Stimulated activated naive CD4-positive, alpha-beta T cell (primary cell): ENCODE measurements at regions not wholly inside any gene's neighbourhood (a gene's known extent, or its start where the extent isn't known, plus 50 kb on each side); places are given as distances from the start of the nearest gene placed in this dataset.

Source experiments
- DNase-seq, 6 experiments: peaks; one replicate each; lab custom pipeline; 2025; lab: John Stamatoyannopoulos, UW

DNA sequence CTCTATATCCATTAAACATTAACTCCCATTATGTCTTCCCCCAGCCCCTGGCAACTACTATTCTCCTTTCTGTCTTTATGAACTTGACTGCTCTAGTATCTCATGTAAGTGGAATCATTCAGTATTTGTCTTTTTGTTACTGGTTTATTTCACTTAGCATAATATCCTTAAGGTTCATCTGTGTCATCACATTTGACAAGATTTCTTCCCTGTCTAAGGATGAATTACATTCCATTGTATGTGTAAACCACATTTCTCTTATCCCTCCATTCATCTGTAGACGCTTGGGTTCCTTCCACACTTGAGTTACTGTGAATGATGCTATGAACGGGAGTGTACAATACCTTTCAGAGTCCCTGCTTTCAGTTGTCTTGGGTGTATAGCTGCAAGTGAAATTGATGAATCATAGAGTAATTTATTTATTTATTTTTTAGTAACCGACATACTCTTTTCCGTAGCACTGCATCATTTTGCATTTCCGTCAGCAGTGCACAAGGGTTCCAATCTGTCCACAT lies 399.7 kb upstream of the RBFOX1 start:
- no peak for DNase-seq

DNA sequence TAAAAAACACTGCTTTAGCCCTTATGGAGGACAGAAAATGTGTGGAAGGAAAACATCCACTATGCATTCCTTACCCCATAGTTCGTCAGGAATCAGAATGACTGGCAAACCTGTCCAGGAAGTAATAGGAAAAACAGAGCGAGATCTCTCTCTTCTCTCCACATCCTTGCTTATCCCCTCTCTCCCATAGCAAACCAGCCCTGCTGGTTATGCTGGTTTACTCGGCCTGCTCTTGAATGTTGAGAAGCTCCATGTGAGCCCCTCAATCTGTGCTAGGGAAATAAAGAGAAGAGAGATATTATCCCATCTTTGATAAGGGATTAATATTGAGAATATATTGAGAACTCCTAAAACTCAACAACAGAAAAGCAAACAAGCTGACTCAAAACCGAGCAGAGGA lies 402.8 kb upstream of the RBFOX1 start:
- DNase-seq = no peak

DNA sequence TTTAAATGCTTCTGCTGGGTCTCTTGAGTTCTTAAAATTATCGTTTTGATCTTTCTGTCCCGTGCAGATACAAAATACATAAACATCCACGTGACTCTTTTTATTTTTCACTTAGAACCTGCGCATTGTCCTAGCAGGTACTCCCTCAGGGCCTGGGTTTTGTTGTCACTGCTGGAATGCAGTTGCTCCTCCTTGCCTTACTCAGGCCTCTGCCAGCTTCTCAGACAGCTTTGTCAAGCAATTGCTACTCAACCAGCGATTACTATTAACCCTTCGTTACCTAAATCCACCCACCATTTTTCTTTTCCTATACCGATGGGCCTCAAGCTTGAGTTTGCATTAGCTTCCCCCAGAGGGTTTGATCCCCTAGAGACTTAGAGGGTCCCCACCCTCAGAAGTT lies 405.9 kb upstream of the RBFOX1 start:
- DNase-seq = no peak

DNA sequence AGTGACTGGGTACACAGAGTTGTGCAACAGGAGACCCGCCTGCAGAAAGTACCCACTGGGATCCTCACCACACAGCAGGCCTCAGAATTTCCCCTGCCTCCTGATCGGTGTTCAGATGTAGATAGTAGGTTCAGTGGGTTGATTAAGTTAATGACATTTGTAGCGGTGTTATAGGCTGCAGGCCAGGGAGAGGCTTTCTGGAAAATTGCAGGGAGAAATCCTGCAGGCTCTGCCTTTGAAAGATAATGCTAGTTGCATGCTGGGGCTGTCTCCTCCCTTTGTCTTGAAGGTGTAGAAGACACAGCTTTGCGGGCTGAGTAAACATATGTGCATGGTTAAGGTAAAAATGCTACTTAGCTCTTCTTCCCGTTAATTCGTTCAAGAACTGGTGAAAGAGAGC lies 406.3 kb upstream of the RBFOX1 start:
- no peak for DNase-seq

DNA sequence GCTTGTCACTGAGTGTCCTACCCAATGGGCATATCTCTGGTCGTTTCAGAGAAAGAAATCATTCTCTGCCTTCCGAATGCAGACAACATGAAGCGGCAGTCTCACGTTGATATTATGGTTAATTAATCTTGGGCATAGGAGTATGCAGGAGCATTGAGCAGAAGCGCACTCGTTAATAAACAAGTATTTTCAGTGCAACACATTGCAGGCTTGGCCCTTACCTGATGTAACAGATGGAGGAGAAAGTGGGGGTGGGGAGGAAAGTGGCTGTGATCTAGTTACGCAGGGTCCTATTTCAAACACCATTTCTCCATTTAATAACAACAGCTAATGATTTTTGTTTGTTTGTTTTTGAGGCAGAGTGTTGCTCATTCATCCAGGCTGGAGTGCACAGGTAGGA lies 414.0 kb upstream of the RBFOX1 start:
- no peak for DNase-seq

DNA sequence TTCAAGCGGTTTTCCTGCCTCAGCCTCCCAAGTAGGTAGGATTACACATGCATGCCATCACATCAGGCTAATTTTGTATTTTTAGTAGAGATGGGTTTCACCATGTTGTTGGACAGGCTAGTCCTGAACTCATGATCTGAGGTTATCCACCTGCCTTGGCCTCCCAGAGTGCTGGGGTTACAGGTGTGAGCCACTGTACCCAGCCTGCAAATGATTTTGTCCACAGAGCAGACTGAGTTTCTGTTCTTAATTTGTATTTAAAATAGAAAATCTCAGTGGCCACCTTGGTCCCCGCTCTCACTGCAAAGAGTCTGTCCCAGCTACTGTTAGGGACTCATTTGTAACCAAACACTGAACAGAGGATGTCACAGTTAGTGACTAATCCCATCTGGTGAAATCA lies 415.7 kb upstream of the RBFOX1 start:
- DNase-seq = no peak

DNA sequence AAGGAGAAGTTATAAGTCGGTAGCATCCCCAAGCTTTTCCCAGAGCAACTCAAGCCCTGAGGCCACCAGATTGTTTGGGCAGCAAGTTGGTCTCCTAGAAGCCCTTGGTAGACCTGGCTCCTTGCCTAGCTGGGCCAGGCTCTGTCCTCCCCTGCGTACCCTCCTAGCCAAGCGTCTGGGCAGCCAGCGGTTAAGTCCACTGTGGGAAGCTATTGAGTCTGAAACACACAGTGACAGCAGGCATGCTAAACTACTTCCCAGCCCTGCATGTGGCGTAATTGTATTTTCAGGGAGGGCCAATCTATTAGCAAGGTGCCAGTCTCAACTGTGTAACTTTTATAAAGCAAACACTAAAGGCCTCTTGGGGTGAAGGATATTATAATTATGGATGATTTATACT lies 419.1 kb upstream of the RBFOX1 start:
- no peak for DNase-seq

DNA sequence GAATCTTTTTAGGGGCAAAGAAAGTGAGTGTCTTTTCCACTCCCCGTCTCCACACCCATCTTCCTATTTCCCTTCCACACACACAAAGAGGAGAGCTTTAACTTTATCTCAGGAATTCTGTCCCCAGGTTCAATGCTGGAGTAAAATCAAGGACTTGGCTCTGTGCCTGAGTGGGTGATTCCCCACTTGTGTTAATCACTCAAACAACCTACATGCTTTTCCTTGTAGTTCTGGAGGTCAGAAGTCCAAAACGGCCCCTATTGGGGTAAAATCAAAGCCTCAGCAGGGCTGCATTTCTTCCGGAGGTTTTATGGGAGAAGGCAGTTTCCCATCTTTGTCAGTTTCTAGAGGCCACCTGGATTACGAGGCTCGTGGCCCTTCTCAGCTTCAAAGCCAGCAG lies 422.3 kb upstream of the RBFOX1 start:
- no peak for DNase-seq

DNA sequence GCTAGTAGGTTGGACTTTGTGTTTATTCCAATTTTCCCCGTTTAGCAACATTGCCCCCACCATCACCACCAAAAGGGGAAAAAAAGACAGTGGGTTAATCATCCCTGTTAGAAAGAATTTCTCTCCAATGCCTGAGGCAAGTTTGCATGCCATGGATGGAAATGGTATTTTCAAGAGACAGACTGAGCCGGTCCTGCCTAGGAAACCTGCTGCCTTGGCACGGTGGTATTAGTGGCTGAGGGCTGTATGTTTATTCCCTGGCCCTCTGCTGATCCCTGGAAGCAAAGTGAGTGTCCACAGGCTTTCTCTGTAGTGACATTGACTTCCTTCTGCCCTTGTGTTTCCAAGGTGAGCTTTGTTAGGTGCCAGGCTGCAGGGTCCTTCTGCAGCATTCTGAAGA lies 427.0 kb upstream of the RBFOX1 start:
- DNase-seq = no peak

DNA sequence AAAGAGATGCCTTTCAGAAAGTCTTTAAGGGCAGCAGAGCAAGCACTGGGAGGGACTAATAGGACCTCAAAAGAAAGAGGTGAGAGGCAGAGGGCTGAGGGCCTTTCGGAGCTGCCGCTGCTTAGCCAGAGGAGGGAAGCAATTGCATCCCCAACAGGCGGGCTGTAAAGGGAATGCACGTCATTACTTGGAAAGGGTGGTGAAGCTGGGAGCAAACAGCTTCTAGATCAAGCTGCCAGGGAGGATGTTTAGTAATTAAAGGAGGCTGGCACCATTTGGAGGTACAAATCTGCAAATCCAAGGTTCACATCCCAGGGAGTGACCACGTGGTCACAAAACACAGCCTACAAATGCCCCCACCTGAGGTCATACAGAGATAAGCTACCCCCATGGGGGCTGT lies 429.0 kb upstream of the RBFOX1 start:
- DNase-seq = no peak

DNA sequence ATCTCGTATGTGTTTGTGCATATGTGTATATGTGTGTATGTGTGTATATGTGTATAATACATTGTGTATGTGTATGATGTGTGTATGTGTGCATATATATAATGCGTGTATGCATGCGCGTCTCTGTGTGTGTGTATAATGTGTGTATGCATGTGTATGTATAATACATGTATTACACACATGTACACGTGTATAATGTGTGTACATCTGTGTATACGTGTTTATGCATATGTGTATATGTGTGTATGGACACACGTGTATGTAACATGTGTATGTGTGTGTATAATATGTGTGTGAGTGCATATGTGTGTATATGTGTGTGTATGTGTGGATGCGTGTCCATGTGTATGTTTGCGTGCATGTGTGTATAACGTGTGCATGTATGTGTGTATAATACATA lies 433.7 kb upstream of the RBFOX1 start:
- DNase-seq = no peak

DNA sequence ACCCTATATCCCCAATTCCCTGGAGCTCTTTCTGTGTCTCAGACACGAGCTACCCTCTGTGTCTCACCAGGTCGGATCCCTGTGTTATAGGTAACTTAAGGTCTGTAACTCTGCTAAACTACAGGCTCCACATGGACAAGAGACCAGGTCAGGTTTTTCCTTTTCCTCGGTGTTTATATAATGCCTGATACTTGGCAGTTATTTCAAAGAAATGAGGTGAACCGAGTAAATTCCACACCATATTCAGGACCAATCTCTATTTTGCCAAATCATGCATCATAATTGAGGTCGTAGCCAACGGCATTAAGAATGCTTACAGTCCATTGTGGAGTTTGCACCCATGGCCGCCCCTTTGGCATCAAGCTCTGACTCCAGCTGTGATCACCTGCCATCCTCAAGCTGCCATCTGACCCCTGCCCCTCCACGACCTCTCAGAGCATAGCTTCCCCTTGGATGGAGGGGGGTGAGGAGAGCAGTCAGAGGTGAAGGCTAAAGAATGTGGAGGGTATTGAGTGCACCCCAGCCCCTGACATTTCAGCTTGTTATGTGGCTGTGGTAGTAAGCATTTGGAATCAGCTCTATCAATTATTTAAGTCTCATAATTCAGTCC lies 434.7 kb upstream of the RBFOX1 start:
- DNase-seq = no peak

DNA sequence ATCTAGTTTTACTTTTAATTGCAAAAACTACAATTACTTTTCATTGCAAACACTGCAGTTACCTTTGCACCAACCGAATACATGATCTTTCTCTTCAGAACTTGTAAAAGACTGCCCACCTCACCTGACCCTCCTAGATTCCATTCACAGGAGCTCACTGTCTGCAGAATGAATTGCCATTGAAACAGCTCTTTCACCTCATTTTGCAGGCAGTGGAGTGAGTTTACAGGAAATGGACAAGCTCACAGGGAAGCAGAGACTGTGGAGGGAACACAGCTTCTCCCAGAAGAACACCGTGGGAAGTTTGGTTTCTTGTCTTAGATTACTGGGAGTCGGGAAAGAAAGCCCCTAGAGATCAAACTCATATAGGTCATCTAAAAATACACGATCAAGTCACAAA lies 439.7 kb upstream of the RBFOX1 start:
- no peak for DNase-seq

DNA sequence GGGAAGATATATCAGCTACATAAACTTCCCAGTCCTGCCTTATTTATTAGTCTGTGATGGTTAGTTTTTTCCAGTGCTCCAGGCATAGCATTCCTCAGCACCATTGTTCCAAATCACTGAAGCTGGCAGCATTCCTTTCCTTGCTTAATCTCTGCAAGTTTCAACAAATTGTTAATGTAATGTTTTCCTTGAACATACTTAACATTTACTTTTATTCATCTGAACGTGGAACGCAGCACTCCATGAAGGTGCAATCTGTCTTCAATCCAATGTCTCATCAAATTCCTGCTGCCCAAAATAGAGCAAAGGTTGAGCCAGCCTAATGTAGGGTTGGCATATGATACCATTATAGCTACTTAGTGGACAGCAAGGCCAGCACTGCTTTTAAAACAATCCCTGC lies 441.1 kb upstream of the RBFOX1 start:
- DNase-seq = no peak

DNA sequence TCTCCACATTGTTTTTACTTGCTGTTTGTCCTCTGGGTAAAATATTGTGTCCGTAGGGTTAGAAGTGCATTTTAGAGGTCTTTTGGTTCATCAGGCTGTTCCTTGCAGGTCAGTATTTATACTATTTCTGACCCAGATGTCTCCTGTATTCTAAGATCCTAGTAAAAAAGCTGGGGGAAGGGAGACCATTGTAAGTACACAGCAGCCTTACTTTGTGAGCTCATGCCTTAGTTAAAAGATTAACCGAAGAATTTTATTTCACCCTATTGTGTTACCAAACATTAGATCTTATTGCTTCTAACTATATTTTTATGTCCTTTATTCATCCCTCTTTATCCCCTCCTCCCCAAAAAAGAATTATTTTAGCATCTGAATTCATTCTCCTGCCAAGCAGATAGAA lies 444.1 kb upstream of the RBFOX1 start:
- no peak for DNase-seq

DNA sequence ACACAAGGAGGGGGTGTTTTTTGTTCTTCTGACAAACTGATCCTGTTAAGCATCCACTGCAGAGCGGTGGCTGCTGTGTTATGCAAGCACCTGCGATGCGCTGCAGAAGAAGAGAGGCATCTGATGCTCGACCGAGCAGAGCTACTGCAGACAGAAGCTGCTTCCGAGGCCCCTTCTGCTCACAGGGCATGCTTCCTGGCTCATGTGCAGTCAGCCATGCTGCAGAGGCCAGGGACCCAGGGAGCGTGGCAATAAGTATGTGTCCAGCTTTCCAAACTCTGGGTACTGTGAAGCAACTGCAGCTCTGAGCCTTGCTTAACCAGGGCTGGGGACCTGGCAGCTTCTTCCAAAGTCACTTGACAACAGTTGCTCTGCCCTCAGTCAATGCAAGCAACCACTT lies 448.6 kb upstream of the RBFOX1 start:
- no peak for DNase-seq

DNA sequence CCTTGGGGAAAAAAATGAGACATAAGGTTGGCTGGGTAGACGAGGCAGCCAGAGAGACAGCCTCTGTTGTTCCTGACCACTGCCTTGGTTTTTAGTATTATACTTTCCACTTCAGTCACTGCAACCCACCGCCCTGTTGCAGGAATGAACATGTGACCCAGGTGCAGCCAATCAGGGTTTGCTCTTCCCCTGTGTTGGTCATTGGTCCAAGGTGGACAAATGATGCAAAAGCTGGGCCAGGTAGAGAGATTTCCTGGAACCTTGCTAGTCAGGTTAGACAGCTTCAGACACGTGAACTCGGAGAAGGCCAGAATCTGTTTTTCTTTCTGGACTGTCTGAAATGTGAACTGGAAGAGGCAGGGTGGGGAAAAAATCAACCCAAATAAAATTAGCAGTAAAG lies 452.4 kb upstream of the RBFOX1 start:
- no peak for DNase-seq

DNA sequence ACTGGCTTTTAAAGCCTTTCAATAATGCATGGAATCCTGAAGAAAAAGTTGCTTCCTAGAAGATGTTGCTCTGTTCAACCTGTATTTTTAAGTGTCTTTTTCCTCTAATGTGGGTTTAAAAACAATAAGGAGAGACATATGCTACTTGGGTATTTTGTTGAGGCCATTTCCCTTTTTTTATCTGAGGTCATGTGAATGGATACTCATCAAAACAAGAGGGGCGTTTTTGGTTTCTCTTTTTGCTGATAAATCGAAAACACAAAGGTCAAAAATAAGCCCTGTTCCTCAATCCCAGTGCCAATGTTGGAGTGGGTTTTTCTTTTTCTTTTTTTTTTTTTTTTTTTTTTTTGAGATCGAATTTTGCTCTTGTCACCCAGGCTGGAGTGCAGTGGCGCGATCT lies 468.0 kb upstream of the RBFOX1 start:
- DNase-seq = no peak

DNA sequence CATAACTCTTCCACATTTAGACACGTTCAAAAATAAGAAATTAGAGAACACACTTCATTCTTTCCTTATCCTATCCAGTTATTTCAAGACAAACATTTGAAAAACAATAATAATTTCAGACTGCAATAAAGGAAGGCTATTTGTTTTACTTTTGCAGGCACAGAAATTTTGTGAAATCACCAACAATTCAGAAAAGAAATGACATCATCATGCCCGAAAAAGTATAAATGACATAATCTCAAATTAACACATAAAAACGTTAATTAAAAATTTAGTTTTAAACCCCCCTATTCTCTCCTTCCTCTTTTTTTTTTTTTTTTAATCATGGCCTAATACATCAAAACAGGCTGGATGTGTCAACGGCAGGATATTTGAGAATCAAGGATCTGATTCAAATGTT lies 468.4 kb upstream of the RBFOX1 start:
- DNase-seq = no peak

DNA sequence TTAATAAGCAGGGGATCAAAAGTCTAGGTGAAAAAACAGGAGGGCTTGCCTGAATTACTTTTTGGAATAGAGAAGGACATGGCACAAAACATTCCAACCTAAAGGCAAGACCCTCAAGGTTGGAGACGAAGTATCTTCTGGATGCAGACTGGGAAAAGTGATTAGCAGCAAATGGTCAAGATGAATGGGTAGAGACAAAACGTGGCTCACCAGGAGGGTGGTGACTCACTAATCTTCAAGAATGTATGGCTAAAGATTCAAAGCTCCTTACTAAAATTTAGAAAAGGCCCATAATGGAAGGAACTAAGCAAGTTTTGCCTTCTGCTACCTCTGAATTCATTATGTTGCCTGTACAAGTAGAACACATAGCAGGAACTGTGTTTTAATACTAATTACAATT lies 469.5 kb upstream of the RBFOX1 start:
- no peak for DNase-seq

DNA sequence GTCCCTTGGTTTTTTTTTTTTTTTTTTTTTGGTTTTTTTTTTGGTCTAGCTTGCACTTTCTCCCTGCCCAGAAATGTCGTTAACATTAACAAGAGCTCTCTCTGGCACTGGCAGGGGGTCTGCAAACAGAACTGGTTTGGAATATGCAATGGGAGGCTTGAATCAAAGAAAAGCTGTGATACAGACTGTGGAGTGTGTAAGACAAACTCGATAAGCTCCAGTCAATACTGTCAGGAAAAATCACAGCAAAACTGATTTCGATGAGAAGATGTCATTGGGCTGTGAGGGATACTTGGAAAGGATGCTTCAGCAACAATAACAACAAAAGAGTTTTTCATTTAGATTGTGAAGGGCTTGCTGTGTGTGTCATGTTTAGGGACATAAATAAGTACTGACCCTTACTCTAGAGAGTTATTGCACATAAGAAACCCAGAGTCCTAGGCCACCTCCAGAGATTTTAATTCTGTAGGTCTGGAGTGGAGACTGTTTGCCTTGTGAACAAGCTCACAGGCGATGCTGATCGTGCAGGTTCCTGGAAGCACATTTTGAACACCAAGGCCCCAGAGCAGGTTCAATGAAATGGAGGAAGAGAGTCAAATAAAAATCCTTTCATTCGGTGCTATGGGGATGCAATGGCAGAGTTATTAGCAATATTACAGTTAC lies 470.7 kb upstream of the RBFOX1 start:
- no peak for DNase-seq

DNA sequence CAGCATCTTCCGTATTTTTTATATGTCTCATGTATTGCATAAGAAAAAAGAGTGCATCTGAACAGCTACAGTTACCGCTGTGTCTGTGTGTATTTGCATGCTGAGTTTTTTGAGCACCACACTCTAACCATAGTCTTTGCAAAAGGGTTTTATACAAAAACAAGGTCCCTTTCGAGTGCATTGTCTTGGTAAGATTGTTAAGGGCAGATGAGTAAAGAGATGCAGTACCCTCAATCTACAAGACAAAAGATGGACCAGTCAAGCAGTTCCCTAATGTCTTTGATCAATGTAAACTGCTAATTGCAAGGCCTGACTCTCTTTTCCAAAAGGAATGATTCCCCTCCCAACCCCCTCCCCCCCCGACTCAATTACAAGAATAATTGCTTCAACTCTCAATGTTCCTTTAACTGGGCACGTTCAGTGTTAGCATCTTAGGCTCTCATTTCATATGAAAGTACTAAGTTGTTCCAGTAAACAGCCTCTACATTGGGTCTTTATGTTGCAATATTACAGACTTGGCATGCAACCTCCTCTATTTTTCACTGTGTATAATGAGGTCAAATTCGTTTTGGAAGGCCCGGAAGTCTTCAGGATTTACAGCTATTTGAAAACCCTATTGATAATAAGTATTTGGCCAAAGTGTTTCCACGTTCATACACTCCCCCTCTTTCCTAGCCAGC lies 471.4 kb upstream of the RBFOX1 start:
- DNase-seq = no peak

DNA sequence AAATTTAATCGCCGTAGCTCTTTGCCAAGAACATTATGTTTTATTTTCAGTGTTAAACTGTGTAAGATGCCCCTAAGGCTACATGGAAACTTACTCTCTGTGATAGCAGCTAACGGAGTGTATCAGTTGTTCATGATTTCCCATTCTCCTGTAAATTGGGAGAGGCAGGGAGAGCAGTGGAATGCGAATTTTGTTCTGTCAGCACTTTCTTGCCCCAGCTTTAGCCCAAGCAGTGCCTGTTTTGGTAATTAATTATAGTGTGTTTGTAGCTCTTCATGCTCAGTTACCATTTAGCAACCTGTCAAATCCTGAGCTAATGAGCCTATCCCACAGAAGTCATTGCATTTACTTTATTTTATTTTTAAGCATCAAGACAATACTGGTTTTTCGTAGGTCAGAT lies 475.1 kb upstream of the RBFOX1 start:
- no peak for DNase-seq

DNA sequence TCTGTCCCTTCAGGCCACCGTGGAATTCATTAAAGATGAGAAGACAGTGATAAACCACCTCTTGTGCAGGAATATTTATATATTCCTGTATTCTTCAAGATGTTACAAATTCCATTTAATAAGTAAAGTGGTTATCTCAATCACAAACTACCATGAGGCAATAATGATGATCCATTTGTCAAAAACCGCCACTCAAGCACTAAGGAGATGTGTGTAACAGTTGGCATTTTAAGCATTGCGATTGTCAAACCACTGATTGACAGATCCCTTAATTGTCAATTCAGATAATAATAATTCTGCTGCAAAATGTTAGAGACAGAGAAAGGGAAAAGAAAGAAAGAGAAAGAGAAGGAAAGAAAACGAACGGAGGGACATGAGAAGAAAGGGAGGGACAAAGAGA lies 476.1 kb upstream of the RBFOX1 start:
- no peak for DNase-seq
